ENCODE measurements at regions not wholly inside any gene's neighbourhood (a gene's known extent, or its start where the extent isn't known, plus 50 kb on each side); places are given as distances from the start of the nearest gene placed in this dataset.

- DNase-seq: no peak
Observed at GRCh38 chr13:78420814-78421213, 182.5 kb downstream of the POU4F1 start.

GRCh38 chr13:78413887-78414553 lies 189.3 kb downstream of the POU4F1 start:
- no peak for DNase-seq

GRCh38 chr13:78410847-78411246 lies 192.5 kb downstream of the POU4F1 start:
- DNase-seq: no peak

GRCh38 chr13:78410164-78410563 lies 193.2 kb downstream of the POU4F1 start:
- DNase-seq: no peak

GRCh38 chr13:78409172-78409571 lies 194.2 kb downstream of the POU4F1 start:
- no peak for DNase-seq

- no peak for DNase-seq
Observed at GRCh38 chr13:78404846-78405360, 198.4 kb downstream of the POU4F1 start.

- DNase-seq: no peak
Observed at GRCh38 chr13:78402708-78403400, 200.5 kb downstream of the POU4F1 start.

- no peak for DNase-seq
Observed at GRCh38 chr13:78401873-78402707, 201.3 kb downstream of the POU4F1 start.

GRCh38 chr13:78398743-78399410 lies 204.5 kb downstream of the POU4F1 start:
- no peak for DNase-seq

GRCh38 chr13:78393286-78394142 lies 209.8 kb downstream of the POU4F1 start:
- DNase-seq: no peak

- DNase-seq: no peak
Observed at GRCh38 chr13:78383899-78384298, 219.5 kb downstream of the POU4F1 start.

- DNase-seq: no peak
Observed at GRCh38 chr13:78383071-78383484, 220.3 kb downstream of the POU4F1 start.

- no peak for DNase-seq
Observed at GRCh38 chr13:78382491-78382890, 220.9 kb downstream of the POU4F1 start.

- no peak for DNase-seq
Observed at GRCh38 chr13:78376822-78377221, 226.5 kb downstream of the POU4F1 start.

- no peak for DNase-seq
Observed at GRCh38 chr13:78376033-78376432, 227.3 kb downstream of the POU4F1 start.

GRCh38 chr13:78372581-78372980 lies 230.8 kb downstream of the POU4F1 start:
- DNase-seq: no peak

GRCh38 chr13:78370231-78370630 lies 233.1 kb downstream of the POU4F1 start:
- no peak for DNase-seq

- DNase-seq: no peak
Observed at GRCh38 chr13:78364711-78365110, 238.6 kb downstream of the POU4F1 start.

- DNase-seq: no peak
Observed at GRCh38 chr13:78341032-78341431, 262.3 kb downstream of the POU4F1 start.

GRCh38 chr13:78339927-78340326 lies 263.4 kb downstream of the POU4F1 start:
- no peak for DNase-seq

- no peak for DNase-seq
Observed at GRCh38 chr13:78334059-78334458, 269.3 kb downstream of the POU4F1 start.

GRCh38 chr13:78326633-78327032 lies 276.7 kb downstream of the POU4F1 start:
- DNase-seq: no peak
